ENCODE measurements at regions not wholly inside any gene's neighbourhood (a gene's known extent, or its start where the extent isn't known, plus 50 kb on each side); places are given as distances from the start of the nearest gene placed in this dataset.

- Histone ChIP-seq H4K20me1 (ENCODE audit: insufficient read depth, low read length) (no peaks in the 10 kb centered on the region), H3K4me1 (ENCODE audit: insufficient read depth, low read length) (no peaks in the 10 kb centered on the region), H3K9ac (ENCODE audit: low read length) (no peak overlapping the region), H3K4me2 (ENCODE audit: low read length) (no peak overlapping the region), H3K27me3 (ENCODE audit: insufficient read depth, low read length) (peaks cover 3% of the 10 kb centered on the region), H2AFZ (ENCODE audit: low read depth, low read length) (no peak overlapping the region), H3K27ac (ENCODE audit: low read depth, low read length) (no peak overlapping the region), H3K36me3 (ENCODE audit: insufficient read depth, low read length) (no peaks in the 10 kb centered on the region), H3K4me3 (ENCODE audit: insufficient read depth, low read depth, low read length) (no peak overlapping the region), H3K9me3 (ENCODE audit: insufficient read depth, low read depth, low read length) (no peaks in the 10 kb centered on the region), H3K79me2 (ENCODE audit: insufficient read depth, low read length) (no peaks in the 10 kb centered on the region)
- H3K4me3 Mint-ChIP-seq (ENCODE audit: unreplicated experiment), result no peak overlapping the region
- no peak for DNase-seq (ENCODE audit: low read depth)
- peaks cover 5% of the 10 kb centered on the region for H3K9me3 Mint-ChIP-seq (ENCODE audit: unreplicated experiment)
- H3K27ac Mint-ChIP-seq (ENCODE audit: unreplicated experiment), result no peak overlapping the region
- no peak for TF ChIP-seq EZH2 (IDR thresholded peaks at IDR 0.05; ENCODE audit: insufficient read depth, low read length)
- no peak for TF ChIP-seq CTCF (IDR thresholded peaks at IDR 0.05; ENCODE audit: insufficient read depth, low read depth, low read length)
- no peaks in the 10 kb centered on the region for H3K27me3 Mint-ChIP-seq (ENCODE audit: low read depth, unreplicated experiment)
- no peak for FAIRE-seq
- peaks cover 1% of the 10 kb centered on the region for H3K4me1 Mint-ChIP-seq (ENCODE audit: low read depth, unreplicated experiment)
- no peaks in the 10 kb centered on the region for H3K36me3 Mint-ChIP-seq (ENCODE audit: low read depth, unreplicated experiment)
Measured at GRCh38 chr15:48028712-48029111, 92.1 kb upstream of the SLC24A5 start.

- no peak for TF ChIP-seq CTCF (IDR thresholded peaks at IDR 0.05; ENCODE audit: insufficient read depth, low read depth, low read length)
- no peak for TF ChIP-seq EZH2 (IDR thresholded peaks at IDR 0.05; ENCODE audit: insufficient read depth, low read length)
- H3K27ac Mint-ChIP-seq (ENCODE audit: unreplicated experiment), result no peak overlapping the region
Measured at GRCh38 chr15:48029642-48030041, 91.1 kb upstream of the SLC24A5 start.

GRCh38 chr15:48031466-48031865, 89.3 kb upstream of the SLC24A5 start:
- Histone ChIP-seq H3K36me3 (ENCODE audit: insufficient read depth, low read length) (no peaks in the 10 kb centered on the region), H3K27ac (ENCODE audit: low read depth, low read length) (no peak overlapping the region), H3K27me3 (ENCODE audit: insufficient read depth, low read length) (peaks cover under 1% of the 10 kb centered on the region), H4K20me1 (ENCODE audit: insufficient read depth, low read length) (no peaks in the 10 kb centered on the region), H3K4me1 (ENCODE audit: insufficient read depth, low read length) (no peaks in the 10 kb centered on the region), H3K4me3 (ENCODE audit: insufficient read depth, low read depth, low read length) (no peak overlapping the region), H3K79me2 (ENCODE audit: insufficient read depth, low read length) (no peaks in the 10 kb centered on the region), H3K4me2 (ENCODE audit: low read length) (no peak overlapping the region), H3K9me3 (ENCODE audit: insufficient read depth, low read depth, low read length) (no peaks in the 10 kb centered on the region), H2AFZ (ENCODE audit: low read depth, low read length) (no peak overlapping the region), H3K9ac (ENCODE audit: low read length) (no peak overlapping the region)
- Mint-ChIP-seq H3K27ac (ENCODE audit: unreplicated experiment) (no peak overlapping the region), H3K9me3 (ENCODE audit: unreplicated experiment) (peaks cover 3% of the 10 kb centered on the region), H3K27me3 (ENCODE audit: low read depth, unreplicated experiment) (peaks cover 10% of the 10 kb centered on the region), H3K36me3 (ENCODE audit: low read depth, unreplicated experiment) (no peaks in the 10 kb centered on the region), H3K4me1 (ENCODE audit: low read depth, unreplicated experiment) (peaks cover 1% of the 10 kb centered on the region), H3K4me3 (ENCODE audit: unreplicated experiment) (no peak overlapping the region)
- DNase-seq (ENCODE audit: low read depth), result no peak
- FAIRE-seq, result no peak
- TF ChIP-seq CTCF (IDR thresholded peaks at IDR 0.05; ENCODE audit: insufficient read depth, low read depth, low read length), result no peak
- no peak for TF ChIP-seq EZH2 (IDR thresholded peaks at IDR 0.05; ENCODE audit: insufficient read depth, low read length)

More at GRCh38 chr15:48029642-48030041, 91.1 kb upstream of the SLC24A5 start:
- peak; percentile 7 for DNase-seq (ENCODE audit: low read depth)
- H3K4me3 ChIP-seq (ENCODE audit: insufficient read depth, low read depth, low read length), result no peak overlapping the region
- no peaks in the 10 kb centered on the region for H3K79me2 ChIP-seq (ENCODE audit: insufficient read depth, low read length)
- Mint-ChIP-seq H3K4me3 (ENCODE audit: unreplicated experiment) (no peak overlapping the region), H3K27me3 (ENCODE audit: low read depth, unreplicated experiment) (peaks cover 3% of the 10 kb centered on the region), H3K4me1 (ENCODE audit: low read depth, unreplicated experiment) (peaks cover 1% of the 10 kb centered on the region), H3K9me3 (ENCODE audit: unreplicated experiment) (peaks cover 5% of the 10 kb centered on the region), H3K36me3 (ENCODE audit: low read depth, unreplicated experiment) (no peaks in the 10 kb centered on the region)
- no peak overlapping the region for H2AFZ ChIP-seq (ENCODE audit: low read depth, low read length)
- H3K27me3 ChIP-seq (ENCODE audit: insufficient read depth, low read length), result peaks cover 3% of the 10 kb centered on the region
- no peak for FAIRE-seq
- H4K20me1 ChIP-seq (ENCODE audit: insufficient read depth, low read length), result no peaks in the 10 kb centered on the region
- H3K4me2 ChIP-seq (ENCODE audit: low read length), result no peak overlapping the region
- no peaks in the 10 kb centered on the region for H3K36me3 ChIP-seq (ENCODE audit: insufficient read depth, low read length)
- H3K9ac ChIP-seq (ENCODE audit: low read length), result no peak overlapping the region
- no peaks in the 10 kb centered on the region for H3K9me3 ChIP-seq (ENCODE audit: insufficient read depth, low read depth, low read length)
- H3K4me1 ChIP-seq (ENCODE audit: insufficient read depth, low read length), result no peaks in the 10 kb centered on the region
- no peak overlapping the region for H3K27ac ChIP-seq (ENCODE audit: low read depth, low read length)
